ENCODE measurements at regions not wholly inside any gene's neighbourhood (a gene's known extent, or its start where the extent isn't known, plus 50 kb on each side); places are given as distances from the start of the nearest gene placed in this dataset.

GRCh38 chr4:152090543-152090942 is 329.7 kb upstream of the GATB start:
- TF ChIP-seq CTCF (IDR thresholded peaks at IDR 0.05; ENCODE audit: low read length) = no peak
- no peak for TF ChIP-seq EZH2 (optimal IDR thresholded peaks at IDR 0.05; ENCODE audit: low read depth, low read length)
